ENCODE measurements at regions not wholly inside any gene's neighbourhood (a gene's known extent, or its start where the extent isn't known, plus 50 kb on each side); places are given as distances from the start of the nearest gene placed in this dataset.
"Not testable (repeated sequence)": the region's sequence is repeated elsewhere in the genome, so short reads cannot be mapped to it uniquely, and the experiment has no call there.

- TF ChIP-seq CTCF (IDR thresholded peaks at IDR 0.05; ENCODE audit: insufficient read depth, low read depth, low read length): no peak
- ChIA-PET POLR2A (no interaction called here), CTCF (no interaction called here)
- no peaks in the 10 kb centered on the region for H3K27me3 ChIP-seq (ENCODE audit: control insufficient read depth, insufficient read depth, low read length)
- no peak for DNase-seq (ENCODE audit: low read depth)
- no peak overlapping the region for H3K4me3 ChIP-seq (ENCODE audit: low read depth, low read length)
- H3K36me3 ChIP-seq (ENCODE audit: control insufficient read depth, insufficient read depth, low read length): no peaks in the 10 kb centered on the region
These were observed 222.1 kb downstream of the ANKRD30B start for GRCh38 chr18:14970027-14970426.

DNA sequence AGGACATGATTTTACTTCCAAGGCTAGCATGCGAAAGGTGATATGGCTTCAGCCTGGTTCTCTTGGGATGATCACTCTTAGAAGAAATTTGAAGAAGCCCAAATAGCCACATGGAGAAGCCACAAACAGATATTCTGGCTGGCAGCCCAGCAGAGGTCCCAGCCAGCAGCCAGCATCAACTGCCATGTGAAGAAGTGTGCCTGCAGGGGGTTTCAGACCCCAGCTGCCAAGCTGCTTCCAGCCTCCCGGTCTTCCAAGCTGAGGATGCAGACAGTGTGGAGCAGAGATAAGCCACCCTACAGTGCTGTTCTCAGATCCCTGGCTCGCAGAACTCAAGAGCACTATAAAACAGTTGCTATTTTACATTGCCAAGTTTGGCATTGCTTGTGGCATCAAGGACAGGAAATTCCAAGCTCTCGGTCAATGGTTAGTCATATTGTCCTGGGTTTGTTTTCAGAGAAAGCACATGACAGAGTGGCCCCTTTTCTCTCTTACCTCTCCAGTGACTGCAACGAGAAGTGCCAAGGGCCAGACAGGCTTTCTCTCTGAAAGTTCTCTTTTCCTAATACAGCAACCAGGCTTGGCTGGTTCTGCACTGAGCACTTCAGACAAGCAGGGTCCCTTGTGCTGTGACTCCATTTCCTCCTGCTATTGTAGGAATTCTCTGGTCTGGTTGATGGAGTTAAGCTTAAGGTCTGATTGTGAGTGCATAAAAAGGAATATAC, 223.7 kb downstream of the ANKRD30B start:
- ChIA-PET POLR2A (no interaction called here), CTCF (no interaction called here)
- Histone ChIP-seq H3K36me3 (ENCODE audit: control insufficient read depth, insufficient read depth, low read length) (no peaks in the 10 kb centered on the region), H3K4me3 (ENCODE audit: low read depth, low read length) (no peak overlapping the region), H3K27me3 (ENCODE audit: control insufficient read depth, insufficient read depth, low read length) (no peaks in the 10 kb centered on the region)
- no peak for TF ChIP-seq CTCF (IDR thresholded peaks at IDR 0.05; ENCODE audit: insufficient read depth, low read depth, low read length)
- no peak for DNase-seq (ENCODE audit: low read depth)

- CTCF ChIA-PET; H3K27me3 ChIP-seq (ENCODE audit: control insufficient read depth, insufficient read depth, low read length); H3K4me3 ChIP-seq (ENCODE audit: low read depth, low read length); POLR2A ChIA-PET; H3K36me3 ChIP-seq (ENCODE audit: control insufficient read depth, insufficient read depth, low read length); DNase-seq (ENCODE audit: low read depth): not testable (repeated sequence)
These were observed 225.4 kb downstream of the ANKRD30B start for GRCh38 chr18:14973421-14973820.

GRCh38 chr18:14974088-14974487, 226.1 kb downstream of the ANKRD30B start:
- Histone ChIP-seq H3K4me3 (ENCODE audit: low read depth, low read length) (no peak overlapping the region), H3K27me3 (ENCODE audit: control insufficient read depth, insufficient read depth, low read length) (no peaks in the 10 kb centered on the region), H3K36me3 (ENCODE audit: control insufficient read depth, insufficient read depth, low read length) (no peaks in the 10 kb centered on the region)
- ChIA-PET CTCF (no interaction called here), POLR2A (no interaction called here)
- no peak for DNase-seq (ENCODE audit: low read depth)
- no peak for TF ChIP-seq CTCF (IDR thresholded peaks at IDR 0.05; ENCODE audit: insufficient read depth, low read depth, low read length)

- DNase-seq (ENCODE audit: low read depth): no peak
These were observed 226.6 kb downstream of the ANKRD30B start for GRCh38 chr18:14974576-14974975.

More at GRCh38 chr18:14974576-14974975, 226.6 kb downstream of the ANKRD30B start:
- Histone ChIP-seq H3K36me3 (ENCODE audit: control insufficient read depth, insufficient read depth, low read length) (no peaks in the 10 kb centered on the region), H3K4me3 (ENCODE audit: low read depth, low read length) (no peak overlapping the region), H3K27me3 (ENCODE audit: control insufficient read depth, insufficient read depth, low read length) (no peaks in the 10 kb centered on the region)
- TF ChIP-seq CTCF (IDR thresholded peaks at IDR 0.05; ENCODE audit: insufficient read depth, low read depth, low read length): no peak
- ChIA-PET POLR2A (no interaction called here), CTCF (no interaction called here)
